Activated T-cell treated with anti-CD3 and anti-CD28 coated beads for 48 hours (primary cell): ENCODE measurements at regions not wholly inside any gene's neighbourhood (a gene's known extent, or its start where the extent isn't known, plus 50 kb on each side); places are given as distances from the start of the nearest gene placed in this dataset.
"Not testable (repeated sequence)": the region's sequence is repeated elsewhere in the genome, so short reads cannot be mapped to it uniquely, and the experiment has no call there.

Source experiments
- DNase-seq: peaks from one replicate; pipeline ENCODE4 v3.0.0-alpha.2; 2020; ENCODE audit warnings: low read depth

GRCh38 chr6:167709776-167710336 is 116.9 kb upstream of the AFDN start:
- not testable (repeated sequence) for DNase-seq

DNA sequence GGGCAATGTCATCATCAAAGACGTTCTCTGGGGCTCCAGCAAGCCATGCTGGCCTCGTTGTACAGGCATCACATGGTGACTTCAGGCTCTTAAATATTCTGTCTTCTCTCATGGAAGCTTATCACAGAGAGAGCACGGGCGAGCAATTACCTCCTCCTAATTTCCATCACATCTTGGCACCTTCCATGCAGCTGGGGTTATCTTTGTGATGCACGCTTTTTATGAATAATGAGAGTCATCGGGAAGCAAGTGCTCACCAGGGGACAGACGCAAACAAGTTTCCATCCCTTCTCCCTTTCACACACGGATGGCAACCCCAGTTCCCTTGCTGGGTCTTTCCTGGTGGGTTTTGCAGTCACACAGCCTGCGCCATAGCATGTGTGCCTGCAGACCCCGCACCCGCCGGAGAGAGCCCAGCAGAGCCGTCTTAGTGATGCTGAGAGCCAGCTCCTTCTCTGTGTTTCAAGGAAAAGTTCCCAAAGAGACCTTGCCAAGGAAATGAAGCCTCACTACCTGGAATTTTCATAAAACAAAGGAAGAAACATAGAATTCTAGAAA is 116.3 kb upstream of the AFDN start:
- no peak for DNase-seq

- no peak for DNase-seq
These were observed 115.5 kb upstream of the AFDN start for GRCh38 chr6:167711211-167711610.

DNA sequence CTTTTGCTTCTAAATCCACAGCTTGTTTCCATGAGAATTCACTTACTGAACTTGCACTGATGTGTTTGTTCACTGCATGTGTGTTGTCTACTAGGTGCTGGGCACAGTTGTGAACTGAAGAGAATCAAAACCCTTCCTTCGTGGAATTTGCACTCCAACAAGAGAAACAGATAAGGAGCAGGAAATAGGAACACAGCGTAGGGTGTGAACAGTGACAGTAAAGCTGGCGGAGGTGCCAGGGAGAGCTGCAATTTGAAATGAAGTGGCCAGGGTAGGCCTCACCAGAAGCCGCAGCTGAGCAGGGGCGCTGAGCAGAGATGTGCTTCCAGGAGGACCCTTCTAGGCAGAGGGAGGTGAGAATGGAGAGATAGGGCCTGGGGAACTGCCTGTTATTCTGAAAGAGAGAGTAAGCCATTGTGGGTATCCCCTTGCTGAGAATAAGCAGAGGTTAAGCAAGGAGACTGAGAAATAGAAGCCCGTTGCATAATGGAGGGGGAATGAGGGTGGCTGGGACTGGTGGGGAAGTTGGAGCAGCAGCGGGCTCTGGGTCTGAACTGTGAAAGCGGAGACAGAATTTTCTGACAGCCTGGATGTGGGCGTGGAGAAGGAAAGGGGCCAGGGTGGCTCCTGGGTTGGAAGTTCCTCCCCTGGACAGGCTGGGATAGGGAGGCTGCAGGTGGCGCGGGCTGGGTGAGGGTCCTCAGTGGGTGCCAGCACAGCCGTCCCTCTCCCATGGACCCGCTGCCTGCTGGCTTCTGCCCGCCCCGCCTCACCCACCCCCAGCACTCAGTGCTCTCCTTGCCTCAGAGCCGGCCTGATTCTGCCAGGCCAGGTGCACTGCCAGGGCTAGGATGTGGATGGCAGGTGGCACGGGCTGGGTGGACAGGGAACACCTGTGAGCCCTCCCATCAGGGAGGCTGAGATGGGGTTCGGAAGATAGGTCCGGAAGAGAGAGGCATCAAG is 114.7 kb upstream of the AFDN start:
- no peak for DNase-seq

GRCh38 chr6:167712731-167713475 is 113.8 kb upstream of the AFDN start:
- no peak for DNase-seq

DNA sequence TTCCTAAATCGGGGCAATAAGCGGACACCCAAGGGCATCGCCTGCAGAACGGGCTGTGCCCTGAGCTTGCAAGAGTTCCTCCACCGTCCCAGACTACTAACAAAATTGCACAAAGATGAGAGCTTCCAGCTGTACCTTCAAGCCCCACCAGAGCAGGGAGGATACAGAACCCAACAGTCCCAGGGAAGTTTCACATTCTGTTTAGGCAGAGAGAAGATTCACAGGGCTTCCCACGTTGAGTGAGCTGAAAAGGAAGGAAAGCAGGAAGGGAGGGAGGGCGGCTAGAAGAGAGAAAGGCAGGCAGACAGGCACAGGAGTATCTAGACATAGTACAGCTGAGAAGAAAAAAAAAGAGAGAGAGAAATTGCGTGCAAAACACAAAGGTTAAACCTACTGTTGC is 112.6 kb upstream of the AFDN start:
- DNase-seq: no peak

DNA sequence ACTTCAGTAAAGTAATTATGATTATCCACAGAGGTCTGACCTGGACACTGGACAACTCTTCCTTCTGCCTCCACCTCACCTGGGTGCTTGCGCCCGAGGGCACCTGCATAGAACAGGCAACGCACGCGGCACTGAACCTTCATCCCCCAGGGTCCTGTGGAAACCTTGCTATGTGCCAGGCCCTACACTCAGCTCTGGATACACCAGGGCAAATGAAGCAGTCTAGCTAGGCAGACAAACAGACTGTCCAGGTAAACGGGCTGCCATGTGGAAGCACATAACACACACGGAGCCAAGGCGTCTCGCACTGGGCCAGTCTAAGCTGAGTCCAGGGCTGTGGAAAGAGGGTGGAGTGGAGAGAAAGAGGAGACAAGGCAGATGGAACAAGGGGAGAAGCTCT is 109.3 kb upstream of the AFDN start:
- no peak for DNase-seq

DNA sequence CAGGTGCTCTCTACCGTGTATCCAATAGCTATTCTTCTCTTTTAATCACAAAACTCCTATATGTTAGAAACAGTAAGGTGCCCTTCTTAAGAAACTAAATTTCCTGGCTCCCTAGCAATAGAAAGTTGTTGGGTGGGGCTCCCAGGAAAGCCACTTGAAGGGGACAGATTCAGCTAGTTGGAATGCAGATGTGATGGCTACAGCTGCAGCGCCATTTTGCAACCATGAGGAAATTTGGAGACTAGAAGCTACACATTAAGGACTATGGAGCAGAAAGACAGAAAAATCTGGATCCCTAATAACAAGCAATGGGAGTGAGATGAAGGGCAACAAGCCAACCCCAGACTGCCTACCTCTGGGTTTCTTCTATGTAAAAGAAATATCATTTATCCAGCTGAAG is 108.8 kb upstream of the AFDN start:
- DNase-seq: no peak

- DNase-seq: no peak
These were observed 106.8 kb upstream of the AFDN start for GRCh38 chr6:167719920-167720319.

GRCh38 chr6:167720456-167721285 is 106.0 kb upstream of the AFDN start:
- DNase-seq: no peak

DNA sequence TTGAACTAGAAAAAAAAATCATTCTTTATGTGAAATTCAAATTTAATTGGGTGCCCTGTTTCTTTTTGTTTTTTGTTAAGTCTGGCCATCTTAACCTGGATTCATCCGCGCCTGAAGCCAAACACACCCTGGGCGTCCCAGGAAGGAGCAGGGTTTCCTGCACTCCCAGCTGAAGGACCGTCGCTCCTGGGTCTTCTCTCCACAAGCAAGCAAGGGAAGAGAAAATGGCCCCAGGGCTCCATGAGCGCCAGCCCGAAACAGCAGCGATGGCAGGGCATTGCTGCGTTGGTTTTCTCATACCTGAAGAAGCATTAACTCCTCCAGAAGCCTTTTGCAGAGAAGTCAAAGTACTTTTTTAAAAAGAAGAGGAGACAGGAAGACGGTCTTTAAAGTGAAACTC is 105.4 kb upstream of the AFDN start:
- DNase-seq: no peak

GRCh38 chr6:167722634-167723309 is 103.9 kb upstream of the AFDN start:
- no peak for DNase-seq

DNA sequence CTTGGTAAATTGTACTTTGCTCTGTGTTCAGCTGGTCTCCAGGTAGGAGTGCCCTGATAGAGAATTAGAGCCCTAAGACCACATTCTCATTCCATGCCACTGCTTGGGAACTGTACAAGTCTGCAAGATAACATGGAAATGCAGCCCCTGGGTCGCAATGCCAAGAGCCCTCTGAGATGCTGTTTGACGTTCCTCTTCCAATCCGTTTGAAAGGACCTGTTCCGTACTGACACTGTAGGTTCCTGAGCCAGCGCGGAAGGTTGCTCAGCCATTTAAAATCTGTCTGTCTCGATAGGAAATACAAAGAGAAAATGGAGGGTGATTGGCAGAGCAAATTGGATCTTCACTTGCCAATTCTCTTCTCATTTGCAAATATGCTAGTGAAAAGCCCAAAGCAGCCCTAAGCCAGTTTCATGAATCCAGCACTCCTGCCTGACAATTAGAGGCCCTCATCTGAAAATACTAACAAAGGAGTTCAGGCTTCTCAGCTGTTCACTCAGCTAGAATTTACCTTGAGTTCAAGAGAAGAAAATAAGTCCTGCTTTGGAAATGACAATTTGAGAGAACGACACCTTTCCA is 100.6 kb upstream of the AFDN start:
- DNase-seq: no peak

DNA sequence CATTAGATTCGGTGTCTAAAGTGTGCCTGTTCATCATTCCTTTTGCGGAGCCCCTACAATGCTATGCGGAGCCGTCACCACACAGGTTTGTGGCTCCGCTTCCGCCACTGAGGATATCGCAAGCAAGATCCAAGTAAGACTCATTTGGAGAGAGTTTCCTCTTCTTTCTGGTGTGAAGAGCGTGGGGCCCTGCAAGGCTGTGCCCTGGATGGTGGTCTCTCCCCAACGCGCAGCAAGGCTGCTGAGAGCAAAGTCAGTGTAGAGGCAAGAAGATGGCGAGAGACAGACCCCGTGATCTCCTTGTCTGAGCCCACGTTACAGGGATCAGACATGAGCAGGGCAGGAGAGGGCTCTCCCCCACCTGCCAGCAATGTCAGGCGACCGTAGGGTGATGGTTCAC is 96.3 kb upstream of the AFDN start:
- no peak for DNase-seq

GRCh38 chr6:167731216-167731615 is 95.5 kb upstream of the AFDN start:
- no peak for DNase-seq

DNA sequence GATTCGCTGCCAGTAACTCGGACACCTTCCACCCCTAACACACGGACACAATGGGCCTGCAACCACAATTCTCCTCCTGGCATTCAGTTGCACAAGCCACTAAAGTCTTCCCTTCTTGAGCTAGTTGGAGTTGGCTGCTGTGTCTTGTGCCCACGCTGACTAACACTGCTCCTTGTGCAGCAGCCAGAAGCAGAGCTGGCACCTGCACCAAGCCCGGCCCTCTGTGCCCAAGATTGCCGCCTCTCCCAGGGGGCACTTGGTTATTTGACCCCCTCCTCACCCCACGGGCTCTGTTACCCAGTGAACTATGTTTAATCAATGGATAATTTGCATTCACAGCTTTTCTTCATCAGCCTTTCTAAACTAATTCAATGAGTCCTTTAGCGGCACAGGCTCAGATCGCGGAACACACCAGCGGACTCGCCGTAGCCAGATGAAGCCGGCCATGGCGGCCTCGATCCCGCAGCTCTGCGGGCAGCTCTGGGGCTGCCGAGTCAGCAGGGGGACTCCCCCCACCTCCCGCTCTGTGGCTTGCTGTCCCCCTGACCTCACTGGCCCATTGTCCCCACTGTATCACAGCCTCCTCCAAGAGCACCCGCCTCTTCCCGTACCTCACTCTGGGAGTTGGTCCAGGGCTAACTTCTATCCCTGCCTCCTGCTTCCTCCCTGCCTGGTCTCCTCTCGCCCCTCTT is 94.8 kb upstream of the AFDN start:
- DNase-seq: no peak

DNA sequence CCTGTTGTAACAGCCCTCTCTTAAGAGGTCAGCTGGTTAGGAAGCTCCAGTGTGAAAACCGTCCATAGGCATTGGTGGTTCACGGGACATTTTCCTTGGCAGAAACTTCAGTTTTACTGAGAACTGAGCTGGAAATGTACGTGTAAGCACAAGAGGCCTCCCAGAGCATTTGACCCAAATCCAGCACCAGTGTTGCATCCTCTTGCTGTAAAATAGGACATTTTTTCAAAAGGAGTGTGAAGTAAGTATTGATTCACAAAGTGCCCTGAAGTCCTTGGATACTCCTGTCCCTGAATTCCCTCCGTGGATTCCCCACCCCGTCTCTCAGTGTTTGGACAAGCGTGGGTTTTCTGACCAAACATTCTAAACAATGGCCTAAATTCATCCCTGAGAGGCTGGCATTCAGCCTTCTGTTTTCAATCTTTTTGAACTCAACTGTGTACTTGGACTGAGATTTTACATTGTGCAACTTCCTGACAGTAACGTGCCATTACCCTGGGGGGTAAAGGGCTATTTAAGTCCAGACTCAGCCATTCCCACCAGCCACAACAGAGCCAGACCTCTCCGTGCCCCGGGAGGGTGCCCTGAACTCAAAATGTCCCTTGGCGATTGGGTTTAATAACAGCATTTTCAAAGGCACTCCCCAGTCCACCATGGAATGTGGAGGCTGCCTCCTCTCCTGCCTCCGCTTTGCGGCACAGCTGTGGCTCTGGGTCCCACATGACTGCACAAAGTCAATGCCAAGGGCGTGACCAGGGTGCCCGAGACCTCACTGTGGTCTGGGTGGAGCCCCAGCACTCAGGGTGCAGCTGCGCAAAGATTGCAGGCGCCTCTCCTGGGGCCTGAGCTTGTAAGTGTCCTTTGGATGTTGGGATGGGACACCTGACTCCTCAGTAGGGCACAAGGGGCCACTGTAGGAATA is 92.7 kb upstream of the AFDN start:
- no peak for DNase-seq

- DNase-seq: no peak
These were observed 92.0 kb upstream of the AFDN start for GRCh38 chr6:167734662-167735083.
